Hepatocyte (in vitro differentiated cells): ENCODE measurements at regions not wholly inside any gene's neighbourhood (a gene's known extent, or its start where the extent isn't known, plus 50 kb on each side); places are given as distances from the start of the nearest gene placed in this dataset.

Experiments
- DNase-seq: peaks from one replicate; pipeline ENCODE4 v3.0.0-alpha.2; 2016; ENCODE audit warnings: low spot score
- H2AFZ ChIP-seq: fragments of 200-600 bp; sonication (generic); 2 replicates; pipeline ENCODE4 v1.6.0; 2016; ENCODE audit warnings: antibody characterized with exemption, mild to moderate bottlenecking
- H3K27ac ChIP-seq: fragments of 200-600 bp; sonication (generic); 2 replicates; pipeline ENCODE4 v1.5.1; 2016; ENCODE audit warnings: mild to moderate bottlenecking
- H3K27me3 ChIP-seq: fragments of 200-600 bp; sonication (generic); 2 replicates; pipeline ENCODE4 v1.6.1; 2016
- H3K36me3 ChIP-seq: fragments of 200-600 bp; sonication (generic); replicated peaks from 2 replicates; pipeline ENCODE4 v1.5.1; 2016; ENCODE audit warnings: low read depth; ENCODE audit not compliant: insufficient read depth
- H3K4me1 ChIP-seq: fragments of 200-600 bp; sonication (generic); 2 replicates; pipeline ENCODE4 v1.5.1; 2016; ENCODE audit warnings: mild to moderate bottlenecking, moderate library complexity; ENCODE audit not compliant: insufficient read depth
- H3K4me2 ChIP-seq: fragments of 200-600 bp; sonication (generic); 2 replicates; pipeline ENCODE4 v1.6.0; 2016
- H3K4me3 ChIP-seq: fragments of 200-600 bp; sonication (generic); 2 replicates; pipeline ENCODE4 v1.5.1; 2016; ENCODE audit warnings: mild to moderate bottlenecking
- H3K79me2 ChIP-seq: fragments of 200-600 bp; sonication (generic); 2 replicates; pipeline ENCODE4 v1.6.0; 2017; ENCODE audit warnings: mild to moderate bottlenecking
- H3K9me2 ChIP-seq: fragments of 200-600 bp; sonication (generic); replicated peaks from 2 replicates; pipeline ENCODE4 v1.6.0; 2017; ENCODE audit warnings: mild to moderate bottlenecking; ENCODE audit not compliant: insufficient read depth
- H3K9me3 ChIP-seq: fragments of 200-600 bp; sonication (generic); 2 replicates; pipeline ENCODE4 v1.5.1; 2016; ENCODE audit warnings: low read depth, mild to moderate bottlenecking
- H4K20me1 ChIP-seq: fragments of 200-600 bp; sonication (generic); 2 replicates; pipeline ENCODE4 v1.6.0; 2016; ENCODE audit warnings: mild to moderate bottlenecking; ENCODE audit not compliant: insufficient read depth, poor library complexity, severe bottlenecking
- EZH2 ChIP-seq: fragments of 200-600 bp; sonication (generic); IDR thresholded peaks from 2 replicates; pipeline ENCODE4 v1.6.1; 2016; ENCODE audit warnings: antibody characterized with exemption, mild to moderate bottlenecking, borderline replicate concordance
- EZH2phosphoT487 ChIP-seq: fragments of 200-600 bp; sonication (generic); IDR thresholded peaks from one replicate; pipeline ENCODE4 v1.6.1; 2018; ENCODE audit warnings: antibody characterized with exemption, mild to moderate bottlenecking, low read depth, moderate library complexity; ENCODE audit not compliant: unreplicated experiment, severe bottlenecking
- WGBS: methylation state at CpG from one replicate; pipeline ENCODE4 v1.1.6; 2016; ENCODE audit warnings: low lambda C conversion rate; ENCODE audit errors: missing lambda C conversion rate; 5-methylcytosine and 5-hydroxymethylcytosine counted together
- TF ChIP-seq, protein P1 (sequence below): fragments of 200-600 bp; sonication (generic); IDR thresholded peaks from 2 replicates; pipeline ENCODE4 v1.5.1; 2016; ENCODE audit warnings: antibody characterized with exemption, mild to moderate bottlenecking; ENCODE audit not compliant: poor library complexity

DNA sequence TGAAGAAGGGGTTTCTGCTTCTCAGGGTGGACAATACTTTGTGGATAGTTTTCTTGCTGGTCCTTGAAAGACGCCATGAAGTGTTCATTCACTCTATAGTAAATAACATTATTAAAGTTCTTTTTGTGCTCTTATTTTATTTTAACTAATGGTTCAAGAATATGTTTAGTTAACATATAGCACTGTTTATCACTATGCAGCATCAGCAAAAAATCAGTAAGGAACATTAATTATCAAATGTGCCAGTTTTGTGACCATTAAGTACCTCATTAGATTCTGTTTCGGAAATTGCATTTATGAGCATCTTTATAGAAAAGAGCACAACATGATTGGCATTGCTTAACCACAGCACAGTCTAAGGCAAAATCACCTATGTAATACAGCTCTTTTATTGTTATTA, 385.6 kb downstream of the LMO4 start:
- H2AFZ ChIP-seq, result no peak overlapping the region
- no peaks in the 10 kb centered on the region for H3K36me3 ChIP-seq
- H4K20me1 ChIP-seq, result no peaks in the 10 kb centered on the region
- H3K27me3 ChIP-seq, result no peaks in the 10 kb centered on the region
- no peak overlapping the region for H3K4me2 ChIP-seq
- H3K27ac ChIP-seq, result peak overlapping the region; percentile 19
- no peak for DNase-seq
- no peaks in the 10 kb centered on the region for H3K9me3 ChIP-seq
- TF ChIP-seq, protein P1, sequence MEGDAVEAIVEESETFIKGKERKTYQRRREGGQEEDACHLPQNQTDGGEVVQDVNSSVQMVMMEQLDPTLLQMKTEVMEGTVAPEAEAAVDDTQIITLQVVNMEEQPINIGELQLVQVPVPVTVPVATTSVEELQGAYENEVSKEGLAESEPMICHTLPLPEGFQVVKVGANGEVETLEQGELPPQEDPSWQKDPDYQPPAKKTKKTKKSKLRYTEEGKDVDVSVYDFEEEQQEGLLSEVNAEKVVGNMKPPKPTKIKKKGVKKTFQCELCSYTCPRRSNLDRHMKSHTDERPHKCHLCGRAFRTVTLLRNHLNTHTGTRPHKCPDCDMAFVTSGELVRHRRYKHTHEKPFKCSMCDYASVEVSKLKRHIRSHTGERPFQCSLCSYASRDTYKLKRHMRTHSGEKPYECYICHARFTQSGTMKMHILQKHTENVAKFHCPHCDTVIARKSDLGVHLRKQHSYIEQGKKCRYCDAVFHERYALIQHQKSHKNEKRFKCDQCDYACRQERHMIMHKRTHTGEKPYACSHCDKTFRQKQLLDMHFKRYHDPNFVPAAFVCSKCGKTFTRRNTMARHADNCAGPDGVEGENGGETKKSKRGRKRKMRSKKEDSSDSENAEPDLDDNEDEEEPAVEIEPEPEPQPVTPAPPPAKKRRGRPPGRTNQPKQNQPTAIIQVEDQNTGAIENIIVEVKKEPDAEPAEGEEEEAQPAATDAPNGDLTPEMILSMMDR, result no peak
- no peak for TF ChIP-seq EZH2
- TF ChIP-seq EZH2phosphoT487, result no peak
- H3K79me2 ChIP-seq, result no peaks in the 10 kb centered on the region
- no peak overlapping the region for H3K4me3 ChIP-seq
- 94% methylated on average over 2 of the region's 2 CpGs for WGBS
- no peaks in the 10 kb centered on the region for H3K9me2 ChIP-seq
- H3K4me1 ChIP-seq, result peaks cover 27% of the 10 kb centered on the region

- no peaks in the 10 kb centered on the region for H4K20me1 ChIP-seq
- peaks cover 34% of the 10 kb centered on the region for H3K4me1 ChIP-seq
- peak overlapping the region; percentile 80 for H3K27ac ChIP-seq
- no peak overlapping the region for H2AFZ ChIP-seq
- TF ChIP-seq EZH2phosphoT487 (no peak), EZH2 (no peak)
- TF ChIP-seq, protein P1, result no peak
- no peak overlapping the region for H3K4me2 ChIP-seq
- no peaks in the 10 kb centered on the region for H3K9me3 ChIP-seq
- no peaks in the 10 kb centered on the region for H3K9me2 ChIP-seq
- WGBS, result 46% methylated on average over 3 of the region's 3 CpGs
- H3K4me3 ChIP-seq, result no peak overlapping the region
- H3K36me3 ChIP-seq, result no peaks in the 10 kb centered on the region
- H3K79me2 ChIP-seq, result no peaks in the 10 kb centered on the region
- DNase-seq, result no peak
- no peaks in the 10 kb centered on the region for H3K27me3 ChIP-seq
These were observed 386.4 kb downstream of the LMO4 start for GRCh38 chr1:87715052-87715451.

DNA sequence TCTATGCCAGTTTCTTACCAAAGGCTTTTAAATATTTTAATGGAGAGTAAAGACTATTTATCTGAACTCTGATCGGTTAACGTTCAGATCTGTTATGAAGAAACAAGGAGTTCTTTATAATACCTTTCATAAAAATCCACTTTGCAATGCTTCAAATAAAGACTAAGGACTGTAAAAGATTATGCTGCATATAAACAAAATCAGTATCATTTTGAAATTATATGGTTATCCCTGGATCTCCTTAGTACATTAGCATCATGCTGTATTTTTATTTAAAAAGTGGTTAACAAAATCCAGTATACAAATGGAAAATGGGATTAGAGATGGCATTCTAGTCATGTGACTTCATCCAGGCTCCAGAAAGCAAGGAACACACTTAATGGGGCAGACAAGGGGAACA, 386.8 kb downstream of the LMO4 start:
- no peak overlapping the region for H2AFZ ChIP-seq
- no peaks in the 10 kb centered on the region for H4K20me1 ChIP-seq
- H3K9me2 ChIP-seq, result no peaks in the 10 kb centered on the region
- H3K9me3 ChIP-seq, result no peaks in the 10 kb centered on the region
- no peak overlapping the region for H3K4me3 ChIP-seq
- no peak for DNase-seq
- peak overlapping the region; percentile 80 for H3K27ac ChIP-seq
- H3K79me2 ChIP-seq, result no peaks in the 10 kb centered on the region
- WGBS, result 35% methylated on average over 2 of the region's 2 CpGs
- H3K36me3 ChIP-seq, result no peaks in the 10 kb centered on the region
- H3K4me2 ChIP-seq, result no peak overlapping the region
- no peaks in the 10 kb centered on the region for H3K27me3 ChIP-seq
- peaks cover 38% of the 10 kb centered on the region for H3K4me1 ChIP-seq
- TF ChIP-seq, protein P1, result no peak
- TF ChIP-seq EZH2phosphoT487 (no peak), EZH2 (no peak)

GRCh38 chr1:87717157-87717670, 388.5 kb downstream of the LMO4 start:
- no peaks in the 10 kb centered on the region for H3K9me3 ChIP-seq
- H3K79me2 ChIP-seq, result no peaks in the 10 kb centered on the region
- peaks cover 33% of the 10 kb centered on the region for H3K4me1 ChIP-seq
- peak overlapping the region; percentile 20 for H3K4me2 ChIP-seq
- DNase-seq, result no peak
- TF ChIP-seq, protein P1, result no peak
- TF ChIP-seq EZH2phosphoT487 (no peak), EZH2 (no peak)
- 72% methylated on average over 2 of the region's 2 CpGs for WGBS
- H2AFZ ChIP-seq, result no peak overlapping the region
- H3K4me3 ChIP-seq, result no peak overlapping the region
- no peaks in the 10 kb centered on the region for H3K27me3 ChIP-seq
- no peaks in the 10 kb centered on the region for H3K9me2 ChIP-seq
- no peaks in the 10 kb centered on the region for H4K20me1 ChIP-seq
- H3K36me3 ChIP-seq, result no peaks in the 10 kb centered on the region
- H3K27ac ChIP-seq, result peak overlapping the region; percentile 80
